GM23338 (cell line): ENCODE measurements at regions not wholly inside any gene's neighbourhood (a gene's known extent, or its start where the extent isn't known, plus 50 kb on each side); places are given as distances from the start of the nearest gene placed in this dataset.

Experiments used
- ATAC-seq: fragments of 200-7000 bp; cut with Tn5 transposase; 3 replicates; pipeline ENCODE4 v1.9.1; 2020
- DNase-seq: peaks from one replicate; pipeline ENCODE4 v3.0.0-alpha.2; 2015; ENCODE audit warnings: low spot score
- H2AFZ ChIP-seq: fragments of 200-600 bp; sonication (generic); 2 replicates; pipeline ENCODE4 v1.8.0; 2016; ENCODE audit warnings: antibody characterized with exemption, mild to moderate bottlenecking, moderate library complexity
- H3F3A ChIP-seq: fragments of 200-600 bp; sonication (generic); replicated peaks from 2 replicates; pipeline ENCODE4 v1.8.0; 2017; ENCODE audit warnings: antibody characterized with exemption, mixed run types, low read depth
- H3K27ac ChIP-seq: fragments of 200-600 bp; sonication (generic); 2 replicates; pipeline ENCODE4 v1.6.1; 2016; ENCODE audit warnings: low read depth
- H3K27me3 ChIP-seq: fragments of 200-600 bp; sonication (generic); 2 replicates; pipeline ENCODE4 v1.8.0; 2016; ENCODE audit warnings: mild to moderate bottlenecking, mixed run types, moderate library complexity; ENCODE audit not compliant: insufficient read depth
- H3K36me3 ChIP-seq: fragments of 200-600 bp; sonication (generic); 2 replicates; pipeline ENCODE4 v1.8.0; 2016; ENCODE audit warnings: mild to moderate bottlenecking; ENCODE audit not compliant: insufficient read depth
- H3K4me1 ChIP-seq: fragments of 200-600 bp; sonication (generic); 2 replicates; pipeline ENCODE4 v1.8.0; 2016; ENCODE audit warnings: mild to moderate bottlenecking, moderate library complexity; ENCODE audit not compliant: insufficient read depth
- H3K4me2 ChIP-seq: fragments of 200-600 bp; sonication (generic); 2 replicates; pipeline ENCODE4 v1.7.1; 2017; ENCODE audit warnings: mixed run types
- H3K4me3 ChIP-seq: fragments of 200-600 bp; sonication (generic); 2 replicates; pipeline ENCODE4 v1.6.1; 2016; ENCODE audit warnings: mixed run types
- H3K79me2 ChIP-seq: fragments of 200-600 bp; sonication (generic); replicated peaks from 2 replicates; pipeline ENCODE4 v1.8.0; 2017; ENCODE audit warnings: mild to moderate bottlenecking; ENCODE audit not compliant: insufficient read depth
- H3K9me2 ChIP-seq: fragments of 200-600 bp; sonication (generic); 2 replicates; pipeline ENCODE4 v1.8.0; 2017; ENCODE audit not compliant: insufficient read depth
- H4K20me1 ChIP-seq: fragments of 200-600 bp; sonication (generic); replicated peaks from 2 replicates; pipeline ENCODE4 v1.8.0; 2017; ENCODE audit warnings: mild to moderate bottlenecking; ENCODE audit not compliant: insufficient read depth
- H3K27ac Mint-ChIP-seq: 2 replicates; pipeline ENCODE4 v1.8.0; 2020; ENCODE audit warnings: inconsistent platforms, mild to moderate bottlenecking, moderate library complexity, mixed read lengths
- H3K27me3 Mint-ChIP-seq: 3 replicates; pipeline ENCODE4 v1.8.0; 2022; ENCODE audit warnings: low read depth, mild to moderate bottlenecking, moderate library complexity, mixed read lengths, inconsistent platforms; ENCODE audit not compliant: insufficient read depth, poor library complexity
- H3K36me3 Mint-ChIP-seq: 3 replicates; pipeline ENCODE4 v1.8.0; 2021; ENCODE audit warnings: low read depth, mild to moderate bottlenecking, inconsistent platforms, moderate library complexity, mixed read lengths
- H3K4me1 Mint-ChIP-seq: 3 replicates; pipeline ENCODE4 v1.8.0; 2020; ENCODE audit warnings: mild to moderate bottlenecking, inconsistent platforms, mixed read lengths
- H3K4me3 Mint-ChIP-seq: 3 replicates; pipeline ENCODE4 v1.8.0; 2021; ENCODE audit warnings: moderate library complexity, mild to moderate bottlenecking, inconsistent platforms, mixed read lengths
- H3K9me3 Mint-ChIP-seq: 3 replicates; pipeline ENCODE4 v1.8.0; 2020; ENCODE audit warnings: moderate library complexity, mild to moderate bottlenecking, inconsistent platforms, mixed read lengths
- CREB1 ChIP-seq: fragments of 250-450 bp; sonication (Bioruptor Pico); IDR thresholded peaks from 2 replicates; pipeline ENCODE4 v1.5.0; 2020; ENCODE audit warnings: low read depth, mild to moderate bottlenecking, moderate library complexity
- CTCF ChIP-seq, 2 experiments: fragments of 200-600 bp in 1 of 2; sonication (generic) in 1 of 2; conservative IDR thresholded peaks; 2 replicates each; pipeline versions ENCODE4 v1.5.1 to v1.6.1; 2016 to 2017; ENCODE audit warnings: antibody characterized with exemption in 2 of 2, low read depth in 2 of 2, mild to moderate bottlenecking in 2 of 2, moderate library complexity in 1 of 2
- EZH2 ChIP-seq: fragments of 200-600 bp; sonication (generic); IDR thresholded peaks from one replicate; pipeline ENCODE4 v1.8.0; 2017; ENCODE audit warnings: antibody characterized with exemption, mild to moderate bottlenecking, low read depth; ENCODE audit not compliant: unreplicated experiment
- EZH2phosphoT487 ChIP-seq: fragments of 200-600 bp; sonication (generic); IDR thresholded peaks from one replicate; pipeline ENCODE4 v1.8.1; 2018; ENCODE audit warnings: antibody characterized with exemption; ENCODE audit not compliant: unreplicated experiment
- JUNB ChIP-seq: IDR thresholded peaks from one replicate; pipeline ENCODE4 v1.6.1; 2016; ENCODE audit warnings: antibody characterized with exemption; ENCODE audit not compliant: unreplicated experiment
- NANOG ChIP-seq: IDR thresholded peaks from 2 replicates; pipeline ENCODE4 v1.6.1; 2016; ENCODE audit warnings: antibody characterized with exemption, borderline replicate concordance
- POLR2AphosphoS5 ChIP-seq: IDR thresholded peaks from 2 replicates; pipeline ENCODE4 v1.6.1; 2016; ENCODE audit warnings: antibody characterized with exemption, low read depth
- STAT1 ChIP-seq: IDR thresholded peaks from one replicate; pipeline ENCODE4 v1.6.1; 2016; ENCODE audit warnings: antibody characterized with exemption; ENCODE audit not compliant: unreplicated experiment
- ZNF331 ChIP-seq: fragments of 250-450 bp; sonication (Bioruptor Pico); IDR thresholded peaks from 2 replicates; pipeline ENCODE4 v1.5.0; 2020; ENCODE audit warnings: low read depth, mild to moderate bottlenecking, moderate library complexity
- TF ChIP-seq, protein P1 (sequence below): fragments of 250-450 bp; sonication (Bioruptor Pico); IDR thresholded peaks from 2 replicates; pipeline ENCODE4 v1.5.0; 2020; ENCODE audit warnings: mild to moderate bottlenecking, moderate library complexity

- no peak overlapping the region for H3K4me3 Mint-ChIP-seq
- Histone ChIP-seq H4K20me1 (no peaks in the 10 kb centered on the region), H3K79me2 (no peaks in the 10 kb centered on the region), H3K4me1 (peaks cover 6% of the 10 kb centered on the region; the same call in 1 of the 2 replicates), H3K4me3 (no peak overlapping the region), H3F3A (no peaks in the 10 kb centered on the region), H3K27me3 (no peaks in the 10 kb centered on the region), H3K27ac (no peak overlapping the region), H3K4me2 (no peak overlapping the region), H2AFZ (peak overlapping the region; percentile 47; the same call in 1 of the 2 replicates), H3K9me2 (no peaks in the 10 kb centered on the region), H3K36me3 (no peaks in the 10 kb centered on the region)
- peak overlapping the region; percentile 31 for H3K27ac Mint-ChIP-seq
- ATAC-seq (peak; percentile 59), DNase-seq (no peak)
- peaks cover 3% of the 10 kb centered on the region for H3K27me3 Mint-ChIP-seq
- no peaks in the 10 kb centered on the region for H3K9me3 Mint-ChIP-seq
- H3K4me1 Mint-ChIP-seq, result peaks cover 28% of the 10 kb centered on the region
- no peaks in the 10 kb centered on the region; the same call in 2 of the 3 replicates for H3K36me3 Mint-ChIP-seq
- no peak for TF ChIP-seq POLR2AphosphoS5
These were observed 105.8 kb upstream of the MEIS1 start for GRCh38 chr2:66329081-66329605.

DNA sequence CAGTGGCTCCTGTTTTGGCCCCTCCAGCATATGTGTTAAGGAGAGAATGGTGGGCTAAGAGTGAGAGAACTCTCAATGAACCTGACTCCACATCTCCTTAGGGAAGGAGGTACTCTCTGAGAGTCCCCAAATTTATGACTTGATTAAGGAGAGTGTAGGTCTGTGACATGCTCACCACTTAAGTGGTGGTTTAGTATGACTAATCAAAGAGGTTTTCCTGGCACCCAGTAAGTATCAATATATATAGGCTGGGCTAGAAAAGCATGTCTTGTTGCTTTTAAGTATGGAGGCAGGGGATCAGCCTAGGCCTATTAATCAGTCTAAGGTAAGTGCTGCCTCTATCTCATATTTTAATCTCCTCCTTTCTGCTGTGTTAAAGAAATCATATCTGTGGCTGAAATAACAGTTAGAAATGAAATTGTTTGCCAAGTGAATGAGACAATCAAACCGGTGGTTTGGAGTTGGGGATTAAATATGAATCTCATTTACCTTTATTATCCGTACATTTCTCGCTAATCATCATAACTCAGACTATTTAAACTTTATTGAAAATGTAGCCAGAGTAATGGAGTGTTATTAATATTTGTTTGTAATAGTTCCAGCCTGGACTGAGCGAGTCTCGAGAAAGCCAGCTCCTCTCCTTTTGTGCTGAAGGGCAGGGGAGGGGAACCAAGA is 107.7 kb upstream of the MEIS1 start:
- H3K4me1 ChIP-seq, result peaks cover 10% of the 10 kb centered on the region
- H3K9me3 Mint-ChIP-seq, result no peaks in the 10 kb centered on the region
- no peak overlapping the region for H3K4me3 Mint-ChIP-seq
- H3K4me1 Mint-ChIP-seq, result peaks cover 45% of the 10 kb centered on the region
- H4K20me1 ChIP-seq, result no peaks in the 10 kb centered on the region
- H3K4me2 ChIP-seq, result no peak overlapping the region
- no peak for DNase-seq
- no peaks in the 10 kb centered on the region for H3K79me2 ChIP-seq
- H3K9me2 ChIP-seq, result no peaks in the 10 kb centered on the region
- no peaks in the 10 kb centered on the region; the same call in 2 of the 3 replicates for H3K36me3 Mint-ChIP-seq
- no peaks in the 10 kb centered on the region for H3F3A ChIP-seq
- no peak overlapping the region for H3K4me3 ChIP-seq
- H3K27me3 Mint-ChIP-seq, result peaks cover 3% of the 10 kb centered on the region
- H2AFZ ChIP-seq, result no peak overlapping the region
- no peak overlapping the region for H3K27ac Mint-ChIP-seq
- no peaks in the 10 kb centered on the region for H3K27me3 ChIP-seq
- no peak for ATAC-seq
- no peaks in the 10 kb centered on the region for H3K36me3 ChIP-seq
- no peak overlapping the region for H3K27ac ChIP-seq
- TF ChIP-seq EZH2phosphoT487 (no peak), NANOG (no peak), STAT1 (no peak), ZNF331 (CRISPR knock-in tag) (no peak), JUNB (no peak), EZH2 (no peak), CREB1 (CRISPR knock-in tag) (no peak), CTCF (conservative IDR thresholded peaks at IDR 0.05; ENCODE audit: low read depth in 2 of 2) (no peak)
- TF ChIP-seq, protein P1, sequence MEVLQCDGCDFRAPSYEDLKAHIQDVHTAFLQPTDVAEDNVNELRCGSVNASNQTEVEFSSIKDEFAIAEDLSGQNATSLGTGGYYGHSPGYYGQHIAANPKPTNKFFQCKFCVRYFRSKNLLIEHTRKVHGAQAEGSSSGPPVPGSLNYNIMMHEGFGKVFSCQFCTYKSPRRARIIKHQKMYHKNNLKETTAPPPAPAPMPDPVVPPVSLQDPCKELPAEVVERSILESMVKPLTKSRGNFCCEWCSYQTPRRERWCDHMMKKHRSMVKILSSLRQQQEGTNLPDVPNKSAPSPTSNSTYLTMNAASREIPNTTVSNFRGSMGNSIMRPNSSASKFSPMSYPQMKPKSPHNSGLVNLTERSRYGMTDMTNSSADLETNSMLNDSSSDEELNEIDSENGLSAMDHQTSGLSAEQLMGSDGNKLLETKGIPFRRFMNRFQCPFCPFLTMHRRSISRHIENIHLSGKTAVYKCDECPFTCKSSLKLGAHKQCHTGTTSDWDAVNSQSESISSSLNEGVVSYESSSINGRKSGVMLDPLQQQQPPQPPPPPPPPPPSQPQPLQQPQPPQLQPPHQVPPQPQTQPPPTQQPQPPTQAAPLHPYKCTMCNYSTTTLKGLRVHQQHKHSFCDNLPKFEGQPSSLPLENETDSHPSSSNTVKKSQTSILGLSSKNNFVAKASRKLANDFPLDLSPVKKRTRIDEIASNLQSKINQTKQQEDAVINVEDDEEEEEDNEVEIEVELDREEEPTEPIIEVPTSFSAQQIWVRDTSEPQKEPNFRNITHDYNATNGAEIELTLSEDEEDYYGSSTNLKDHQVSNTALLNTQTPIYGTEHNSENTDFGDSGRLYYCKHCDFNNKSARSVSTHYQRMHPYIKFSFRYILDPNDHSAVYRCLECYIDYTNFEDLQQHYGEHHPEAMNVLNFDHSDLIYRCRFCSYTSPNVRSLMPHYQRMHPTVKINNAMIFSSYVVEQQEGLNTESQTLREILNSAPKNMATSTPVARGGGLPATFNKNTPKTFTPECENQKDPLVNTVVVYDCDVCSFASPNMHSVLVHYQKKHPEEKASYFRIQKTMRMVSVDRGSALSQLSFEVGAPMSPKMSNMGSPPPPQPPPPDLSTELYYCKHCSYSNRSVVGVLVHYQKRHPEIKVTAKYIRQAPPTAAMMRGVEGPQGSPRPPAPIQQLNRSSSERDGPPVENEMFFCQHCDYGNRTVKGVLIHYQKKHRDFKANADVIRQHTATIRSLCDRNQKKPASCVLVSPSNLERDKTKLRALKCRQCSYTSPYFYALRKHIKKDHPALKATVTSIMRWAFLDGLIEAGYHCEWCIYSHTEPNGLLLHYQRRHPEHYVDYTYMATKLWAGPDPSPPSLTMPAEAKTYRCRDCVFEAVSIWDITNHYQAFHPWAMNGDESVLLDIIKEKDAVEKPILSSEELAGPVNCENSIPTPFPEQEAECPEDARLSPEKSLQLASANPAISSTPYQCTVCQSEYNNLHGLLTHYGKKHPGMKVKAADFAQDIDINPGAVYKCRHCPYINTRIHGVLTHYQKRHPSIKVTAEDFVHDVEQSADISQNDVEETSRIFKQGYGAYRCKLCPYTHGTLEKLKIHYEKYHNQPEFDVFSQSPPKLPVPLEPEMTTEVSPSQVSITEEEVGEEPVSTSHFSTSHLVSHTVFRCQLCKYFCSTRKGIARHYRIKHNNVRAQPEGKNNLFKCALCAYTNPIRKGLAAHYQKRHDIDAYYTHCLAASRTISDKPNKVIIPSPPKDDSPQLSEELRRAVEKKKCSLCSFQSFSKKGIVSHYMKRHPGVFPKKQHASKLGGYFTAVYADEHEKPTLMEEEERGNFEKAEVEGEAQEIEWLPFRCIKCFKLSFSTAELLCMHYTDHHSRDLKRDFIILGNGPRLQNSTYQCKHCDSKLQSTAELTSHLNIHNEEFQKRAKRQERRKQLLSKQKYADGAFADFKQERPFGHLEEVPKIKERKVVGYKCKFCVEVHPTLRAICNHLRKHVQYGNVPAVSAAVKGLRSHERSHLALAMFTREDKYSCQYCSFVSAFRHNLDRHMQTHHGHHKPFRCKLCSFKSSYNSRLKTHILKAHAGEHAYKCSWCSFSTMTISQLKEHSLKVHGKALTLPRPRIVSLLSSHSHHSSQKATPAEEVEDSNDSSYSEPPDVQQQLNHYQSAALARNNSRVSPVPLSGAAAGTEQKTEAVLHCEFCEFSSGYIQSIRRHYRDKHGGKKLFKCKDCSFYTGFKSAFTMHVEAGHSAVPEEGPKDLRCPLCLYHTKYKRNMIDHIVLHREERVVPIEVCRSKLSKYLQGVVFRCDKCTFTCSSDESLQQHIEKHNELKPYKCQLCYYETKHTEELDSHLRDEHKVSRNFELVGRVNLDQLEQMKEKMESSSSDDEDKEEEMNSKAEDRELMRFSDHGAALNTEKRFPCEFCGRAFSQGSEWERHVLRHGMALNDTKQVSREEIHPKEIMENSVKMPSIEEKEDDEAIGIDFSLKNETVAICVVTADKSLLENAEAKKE, result no peak
